ENCODE measurements at regions not wholly inside any gene's neighbourhood (a gene's known extent, or its start where the extent isn't known, plus 50 kb on each side); places are given as distances from the start of the nearest gene placed in this dataset.

DNA sequence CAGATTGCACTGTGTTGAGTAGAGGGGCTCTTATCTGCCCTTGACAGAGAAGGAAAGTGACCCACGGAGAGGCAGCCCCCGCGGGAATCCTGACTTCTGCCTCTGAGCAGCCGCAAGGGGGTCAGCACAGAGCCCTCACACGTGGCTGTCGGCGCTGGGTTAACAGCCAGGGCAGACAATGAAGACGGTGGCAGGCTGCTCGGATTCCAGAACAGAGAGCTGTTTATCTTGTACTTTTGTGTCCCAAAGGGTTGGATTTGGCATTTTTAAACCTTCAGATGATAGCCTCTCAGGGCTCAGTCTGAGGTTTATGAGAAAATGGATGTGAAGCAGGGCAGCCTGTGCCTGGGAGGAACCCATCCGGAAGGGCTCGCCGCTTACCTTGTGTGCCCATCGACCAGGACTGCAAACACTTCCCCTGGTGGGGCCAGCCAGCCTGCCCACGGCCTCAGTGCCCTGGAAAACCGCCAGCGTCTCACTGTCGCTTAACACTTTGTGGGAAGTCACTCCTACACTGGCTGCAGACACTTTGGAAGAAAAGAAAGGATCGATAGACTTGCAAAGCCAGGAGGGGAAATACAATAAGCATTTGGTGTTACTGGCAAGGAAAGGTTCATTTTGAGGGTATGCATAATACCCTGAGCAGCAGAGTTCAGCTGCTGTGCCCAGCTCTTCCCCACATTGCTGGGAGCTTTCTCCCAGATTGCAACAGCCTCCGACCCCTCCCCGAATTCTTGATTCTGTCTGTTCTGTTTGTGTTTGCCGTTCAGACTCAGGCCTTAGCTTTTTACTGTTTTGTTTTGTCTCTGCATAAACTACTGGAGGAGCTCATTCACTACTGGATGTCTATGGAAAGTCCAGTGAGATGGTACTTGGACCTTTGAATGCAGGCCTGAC is 325.3 kb upstream of the MYT1L start:
- Histone ChIP-seq H3K4me1 (ENCODE audit: control insufficient read depth in 1 of 2, insufficient read depth in 2 of 2, low read depth in 1 of 2, low read length in 1 of 2) (peaks cover 0 to 5% of the 10 kb centered on the region in 2 experiments; a peak in 1 of 4 replicates), H3K9ac (no peak overlapping the region), H3K4me3 (ENCODE audit: low read depth in 2 of 2, low read length in 1 of 2) (no peak overlapping the region), H3K9me3 (no peaks in the 10 kb centered on the region), H3K9me2 (no peaks in the 10 kb centered on the region), H3K4me2 (no peak overlapping the region), H4K20me1 (ENCODE audit: insufficient read depth) (no peaks in the 10 kb centered on the region), H3K79me2 (ENCODE audit: insufficient read depth) (no peaks in the 10 kb centered on the region), H2AFZ (ENCODE audit: low read depth) (no peak overlapping the region), H3F3A (replicated peaks; ENCODE audit: insufficient read depth) (no peaks in the 10 kb centered on the region), H3K36me3 (replicated peaks in 1 of 2; ENCODE audit: control insufficient read depth in 1 of 2, insufficient read depth in 2 of 2, low read length in 1 of 2) (no peaks in the 10 kb centered on the region), H3K27me3 (ENCODE audit: insufficient read depth) (no peaks in the 10 kb centered on the region), H3K27ac (ENCODE audit: low read depth in 2 of 2, low read length in 1 of 2) (no peak overlapping the region)
- 45% methylated on average over 17 of the region's 21 CpGs for WGBS (ENCODE audit: low lambda C conversion rate)
- CTCF ChIA-PET = interaction anchor here (0.6 to 1.2 kb wide), 4 partner anchors 15 to 74 kb away, joined by 3 read pairs; no protein-coding TSS in a partner anchor
- TF ChIP-seq, protein P1, sequence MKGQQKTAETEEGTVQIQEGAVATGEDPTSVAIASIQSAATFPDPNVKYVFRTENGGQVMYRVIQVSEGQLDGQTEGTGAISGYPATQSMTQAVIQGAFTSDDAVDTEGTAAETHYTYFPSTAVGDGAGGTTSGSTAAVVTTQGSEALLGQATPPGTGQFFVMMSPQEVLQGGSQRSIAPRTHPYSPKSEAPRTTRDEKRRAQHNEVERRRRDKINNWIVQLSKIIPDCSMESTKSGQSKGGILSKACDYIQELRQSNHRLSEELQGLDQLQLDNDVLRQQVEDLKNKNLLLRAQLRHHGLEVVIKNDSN (IDR thresholded peaks at IDR 0.05; ENCODE audit: borderline replicate concordance, low read depth) = no peak
- no peak for TF ChIP-seq YY1 (IDR thresholded peaks at IDR 0.05; ENCODE audit: low read depth)
- TF ChIP-seq EP300 (IDR thresholded peaks at IDR 0.05; ENCODE audit: borderline replicate concordance in 1 of 2, low read depth in 1 of 2, low read length in 1 of 2) = no peak
- no peak for TF ChIP-seq SMC3 (IDR thresholded peaks at IDR 0.05; ENCODE audit: low read depth, low read length)
- TF ChIP-seq JUND (IDR thresholded peaks at IDR 0.05) = no peak
- no peak for TF ChIP-seq TAF1 (IDR thresholded peaks at IDR 0.05; ENCODE audit: borderline replicate concordance, low read depth, low read length)
- TF ChIP-seq, protein P2, sequence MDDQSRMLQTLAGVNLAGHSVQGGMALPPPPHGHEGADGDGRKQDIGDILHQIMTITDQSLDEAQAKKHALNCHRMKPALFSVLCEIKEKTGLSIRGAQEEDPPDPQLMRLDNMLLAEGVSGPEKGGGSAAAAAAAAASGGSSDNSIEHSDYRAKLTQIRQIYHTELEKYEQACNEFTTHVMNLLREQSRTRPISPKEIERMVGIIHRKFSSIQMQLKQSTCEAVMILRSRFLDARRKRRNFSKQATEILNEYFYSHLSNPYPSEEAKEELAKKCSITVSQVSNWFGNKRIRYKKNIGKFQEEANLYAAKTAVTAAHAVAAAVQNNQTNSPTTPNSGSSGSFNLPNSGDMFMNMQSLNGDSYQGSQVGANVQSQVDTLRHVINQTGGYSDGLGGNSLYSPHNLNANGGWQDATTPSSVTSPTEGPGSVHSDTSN (IDR thresholded peaks at IDR 0.05) = no peak
- no peak for TF ChIP-seq NRF1 (IDR thresholded peaks at IDR 0.05; ENCODE audit: low read depth, low read length)
- TF ChIP-seq, protein P3, sequence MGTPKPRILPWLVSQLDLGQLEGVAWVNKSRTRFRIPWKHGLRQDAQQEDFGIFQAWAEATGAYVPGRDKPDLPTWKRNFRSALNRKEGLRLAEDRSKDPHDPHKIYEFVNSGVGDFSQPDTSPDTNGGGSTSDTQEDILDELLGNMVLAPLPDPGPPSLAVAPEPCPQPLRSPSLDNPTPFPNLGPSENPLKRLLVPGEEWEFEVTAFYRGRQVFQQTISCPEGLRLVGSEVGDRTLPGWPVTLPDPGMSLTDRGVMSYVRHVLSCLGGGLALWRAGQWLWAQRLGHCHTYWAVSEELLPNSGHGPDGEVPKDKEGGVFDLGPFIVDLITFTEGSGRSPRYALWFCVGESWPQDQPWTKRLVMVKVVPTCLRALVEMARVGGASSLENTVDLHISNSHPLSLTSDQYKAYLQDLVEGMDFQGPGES (IDR thresholded peaks at IDR 0.05; ENCODE audit: low read depth, low read length) = no peak
- TF ChIP-seq CHD2 (IDR thresholded peaks at IDR 0.05; ENCODE audit: low read length, partially characterized antibody) = no peak
- TF ChIP-seq POLR2AphosphoS5 (IDR thresholded peaks at IDR 0.05; ENCODE audit: low read depth, low read length) = no peak
- no peak for TF ChIP-seq MXI1 (IDR thresholded peaks at IDR 0.05; ENCODE audit: low read depth, low read length)
- POLR2A ChIA-PET = no interaction called here
- no peak for DNase-seq

DNA sequence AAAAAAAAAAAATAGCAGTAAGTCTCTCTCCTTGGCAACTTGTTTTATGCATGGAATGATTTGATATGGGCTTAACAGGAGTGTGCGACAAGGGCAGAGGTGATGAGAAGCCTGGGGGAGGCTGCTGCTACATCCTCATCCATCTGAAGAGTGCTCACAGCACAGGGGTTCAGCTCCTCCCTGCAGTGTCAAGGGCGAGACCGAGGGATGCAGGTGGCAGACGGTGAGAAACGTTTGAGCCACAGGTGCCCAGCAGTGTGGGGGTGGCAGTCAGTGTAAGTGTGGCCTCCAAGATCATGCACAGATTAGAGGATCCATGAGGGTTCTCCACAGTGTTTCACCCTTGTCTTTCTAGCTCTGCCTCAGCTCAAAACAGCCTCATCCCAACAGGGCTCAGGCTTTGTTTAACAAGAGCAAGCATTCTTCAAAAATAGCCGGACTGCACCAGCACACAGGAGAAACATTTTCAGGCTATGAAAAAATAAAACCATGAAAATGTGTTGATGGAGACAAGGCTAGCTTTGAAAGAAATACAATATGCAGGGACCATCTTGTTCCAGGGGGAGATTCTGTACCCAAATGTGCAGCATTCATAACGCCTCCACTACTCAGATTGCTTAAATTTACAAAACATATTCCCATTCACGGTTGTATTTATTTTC is 324.5 kb upstream of the MYT1L start:
- H3K27me3 ChIP-seq (ENCODE audit: insufficient read depth) = no peaks in the 10 kb centered on the region
- H3K27ac ChIP-seq (ENCODE audit: low read depth in 2 of 2, low read length in 1 of 2) = no peak overlapping the region
- DNase-seq = no peak
- no peak overlapping the region for H3K9ac ChIP-seq
- no peaks in the 10 kb centered on the region for H3K36me3 ChIP-seq (replicated peaks in 1 of 2; ENCODE audit: control insufficient read depth in 1 of 2, insufficient read depth in 2 of 2, low read length in 1 of 2)
- 44% methylated on average over 4 of the region's 8 CpGs for WGBS (ENCODE audit: low lambda C conversion rate)
- no peak overlapping the region for H3K4me3 ChIP-seq (ENCODE audit: low read depth in 2 of 2, low read length in 1 of 2)
- no peaks in the 10 kb centered on the region for H3K9me2 ChIP-seq
- no peaks in the 10 kb centered on the region for H3K79me2 ChIP-seq (ENCODE audit: insufficient read depth)
- H2AFZ ChIP-seq (ENCODE audit: low read depth) = no peak overlapping the region
- POLR2A ChIA-PET = no interaction called here
- no peaks in the 10 kb centered on the region for H3F3A ChIP-seq (replicated peaks; ENCODE audit: insufficient read depth)
- peaks cover 0 to 5% of the 10 kb centered on the region in 2 experiments; a peak in 1 of 4 replicates for H3K4me1 ChIP-seq (ENCODE audit: control insufficient read depth in 1 of 2, insufficient read depth in 2 of 2, low read depth in 1 of 2, low read length in 1 of 2)
- CTCF ChIA-PET = interaction anchor here (0.6 to 1.2 kb wide), 3 partner anchors 14 to 74 kb away, joined by 3 read pairs; no protein-coding TSS in a partner anchor
- H3K4me2 ChIP-seq = no peak overlapping the region
- H4K20me1 ChIP-seq (ENCODE audit: insufficient read depth) = no peaks in the 10 kb centered on the region
- H3K9me3 ChIP-seq = no peaks in the 10 kb centered on the region
- TF ChIP-seq EP300 (IDR thresholded peaks at IDR 0.05; ENCODE audit: borderline replicate concordance in 1 of 2, low read depth in 1 of 2, low read length in 1 of 2) = no peak
- no peak for TF ChIP-seq TEAD4 (IDR thresholded peaks at IDR 0.05; ENCODE audit: borderline replicate concordance, insufficient read depth)
- no peak for TF ChIP-seq NFIC (IDR thresholded peaks at IDR 0.05; ENCODE audit: borderline replicate concordance)
- TF ChIP-seq, protein P4, sequence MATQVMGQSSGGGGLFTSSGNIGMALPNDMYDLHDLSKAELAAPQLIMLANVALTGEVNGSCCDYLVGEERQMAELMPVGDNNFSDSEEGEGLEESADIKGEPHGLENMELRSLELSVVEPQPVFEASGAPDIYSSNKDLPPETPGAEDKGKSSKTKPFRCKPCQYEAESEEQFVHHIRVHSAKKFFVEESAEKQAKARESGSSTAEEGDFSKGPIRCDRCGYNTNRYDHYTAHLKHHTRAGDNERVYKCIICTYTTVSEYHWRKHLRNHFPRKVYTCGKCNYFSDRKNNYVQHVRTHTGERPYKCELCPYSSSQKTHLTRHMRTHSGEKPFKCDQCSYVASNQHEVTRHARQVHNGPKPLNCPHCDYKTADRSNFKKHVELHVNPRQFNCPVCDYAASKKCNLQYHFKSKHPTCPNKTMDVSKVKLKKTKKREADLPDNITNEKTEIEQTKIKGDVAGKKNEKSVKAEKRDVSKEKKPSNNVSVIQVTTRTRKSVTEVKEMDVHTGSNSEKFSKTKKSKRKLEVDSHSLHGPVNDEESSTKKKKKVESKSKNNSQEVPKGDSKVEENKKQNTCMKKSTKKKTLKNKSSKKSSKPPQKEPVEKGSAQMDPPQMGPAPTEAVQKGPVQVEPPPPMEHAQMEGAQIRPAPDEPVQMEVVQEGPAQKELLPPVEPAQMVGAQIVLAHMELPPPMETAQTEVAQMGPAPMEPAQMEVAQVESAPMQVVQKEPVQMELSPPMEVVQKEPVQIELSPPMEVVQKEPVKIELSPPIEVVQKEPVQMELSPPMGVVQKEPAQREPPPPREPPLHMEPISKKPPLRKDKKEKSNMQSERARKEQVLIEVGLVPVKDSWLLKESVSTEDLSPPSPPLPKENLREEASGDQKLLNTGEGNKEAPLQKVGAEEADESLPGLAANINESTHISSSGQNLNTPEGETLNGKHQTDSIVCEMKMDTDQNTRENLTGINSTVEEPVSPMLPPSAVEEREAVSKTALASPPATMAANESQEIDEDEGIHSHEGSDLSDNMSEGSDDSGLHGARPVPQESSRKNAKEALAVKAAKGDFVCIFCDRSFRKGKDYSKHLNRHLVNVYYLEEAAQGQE (IDR thresholded peaks at IDR 0.05; ENCODE audit: low read depth, low read length) = no peak
- TF ChIP-seq RFX5 (IDR thresholded peaks at IDR 0.05; ENCODE audit: low read length) = no peak
- TF ChIP-seq, protein P3 (IDR thresholded peaks at IDR 0.05; ENCODE audit: low read depth, low read length) = no peak
- TF ChIP-seq POLR2AphosphoS5 (IDR thresholded peaks at IDR 0.05; ENCODE audit: low read depth, low read length) = no peak
- TF ChIP-seq CHD2 (IDR thresholded peaks at IDR 0.05; ENCODE audit: low read length, partially characterized antibody) = no peak
